ENCODE measurements at regions not wholly inside any gene's neighbourhood (a gene's known extent, or its start where the extent isn't known, plus 50 kb on each side); places are given as distances from the start of the nearest gene placed in this dataset.

GRCh38 chr2:67646714-67647333, 249.7 kb downstream of the ETAA1 start (continued):
- TF ChIP-seq ATF3 (IDR thresholded peaks at IDR 0.05) (no peak), MAX (IDR thresholded peaks at IDR 0.05) (no peak), ZBTB33 (IDR thresholded peaks at IDR 0.05) (no peak)

- Histone ChIP-seq H3K4me3 (ENCODE audit: low read depth in 1 of 3, low read length in 3 of 3) (no peak overlapping the region), H3K36me3 (ENCODE audit: control insufficient read depth in 4 of 4, insufficient read depth in 3 of 4, low read depth in 1 of 4, low read length in 3 of 4) (no peaks in the 10 kb centered on the region), H3K9ac (ENCODE audit: low read depth in 1 of 2, low read length in 2 of 2) (no peak overlapping the region), H3K4me1 (ENCODE audit: control insufficient read depth in 4 of 4, insufficient read depth in 4 of 4, low read length in 3 of 4) (no peaks in the 10 kb centered on the region), H3K9me3 (ENCODE audit: control insufficient read depth in 4 of 4, low read length in 3 of 4) (peaks cover 2 to 9% (median 5%) of the 10 kb centered on the region in 4 donors), H3K27me3 (ENCODE audit: control insufficient read depth in 4 of 4, insufficient read depth in 4 of 4, low read length in 3 of 4) (no peaks in the 10 kb centered on the region), H3K27ac (ENCODE audit: low read depth in 1 of 2, low read length in 2 of 2) (peak overlapping the region in 1 of 2 donors; percentile 19)
- TF ChIP-seq NR2F2 (IDR thresholded peaks at IDR 0.05) (peak; percentile 70), EGR1 (IDR thresholded peaks at IDR 0.05; ENCODE audit: low read depth in 2 of 2) (no peak), RAD21 (IDR thresholded peaks at IDR 0.05) (peak in 1 of 2 donors; percentile 4)
- DNase-seq (ENCODE audit: low spot score), result no peak
- WGBS, result 72% methylated on average over 9 of the region's 9 CpGs
These were observed 252.5 kb downstream of the ETAA1 start for GRCh38 chr2:67649331-67650261.

- WGBS, result 21% methylated on average over 8 of the region's 8 CpGs
- no peaks in the 10 kb centered on the region for H3K4me1 ChIP-seq (ENCODE audit: control insufficient read depth in 4 of 4, insufficient read depth in 4 of 4, low read length in 3 of 4)
- DNase-seq (ENCODE audit: low spot score), result peak; percentile 55
- H3K4me3 ChIP-seq (ENCODE audit: low read depth in 1 of 3, low read length in 3 of 3), result no peak overlapping the region
- no peak overlapping the region for H3K27ac ChIP-seq (ENCODE audit: low read depth in 1 of 2, low read length in 2 of 2)
- H3K9ac ChIP-seq (ENCODE audit: low read depth in 1 of 2, low read length in 2 of 2), result no peak overlapping the region
- no peaks in the 10 kb centered on the region for H3K27me3 ChIP-seq (ENCODE audit: control insufficient read depth in 4 of 4, insufficient read depth in 4 of 4, low read length in 3 of 4)
- TF ChIP-seq HNF4A (conservative IDR thresholded peaks at IDR 0.05), result no peak
- TF ChIP-seq RAD21 (IDR thresholded peaks at IDR 0.05), result peak; percentile 77 to 80
- TF ChIP-seq CTCF (IDR thresholded peaks at IDR 0.05; ENCODE audit: low read depth, low read length, missing input control), result peak; percentile 47
- TF ChIP-seq MAX (IDR thresholded peaks at IDR 0.05), result no peak
- no peak for TF ChIP-seq ZBTB33 (IDR thresholded peaks at IDR 0.05)
- no peak for TF ChIP-seq HNF4G (IDR thresholded peaks at IDR 0.05)
- peaks cover 2 to 9% (median 5%) of the 10 kb centered on the region in 4 donors for H3K9me3 ChIP-seq (ENCODE audit: control insufficient read depth in 4 of 4, low read length in 3 of 4)
- H3K36me3 ChIP-seq (ENCODE audit: control insufficient read depth in 4 of 4, insufficient read depth in 3 of 4, low read depth in 1 of 4, low read length in 3 of 4), result no peaks in the 10 kb centered on the region
These were observed 253.4 kb downstream of the ETAA1 start for GRCh38 chr2:67650291-67651133.
